ENCODE measurements at regions not wholly inside any gene's neighbourhood (a gene's known extent, or its start where the extent isn't known, plus 50 kb on each side); places are given as distances from the start of the nearest gene placed in this dataset.

GRCh38 chr17:12459736-12460135 is 206.0 kb upstream of the MYOCD start:
- H3K36me3 Mint-ChIP-seq (ENCODE audit: low read depth): peaks cover 5% of the 10 kb centered on the region
- no peak overlapping the region for H3K4me3 Mint-ChIP-seq (ENCODE audit: unreplicated experiment)
- H3K27me3 Mint-ChIP-seq (ENCODE audit: low read depth): no peaks in the 10 kb centered on the region
- TF ChIP-seq CTCF (IDR thresholded peaks at IDR 0.05): no peak
- H3K4me1 Mint-ChIP-seq (ENCODE audit: low read depth): peaks cover 31% of the 10 kb centered on the region
- no peak for DNase-seq (ENCODE audit: low spot score)
- H3K27ac Mint-ChIP-seq (ENCODE audit: unreplicated experiment): no peak overlapping the region
- peaks cover 15% of the 10 kb centered on the region for H3K9me3 Mint-ChIP-seq (ENCODE audit: low read depth)

- no peak for DNase-seq (ENCODE audit: low spot score)
- Mint-ChIP-seq H3K36me3 (ENCODE audit: low read depth) (no peaks in the 10 kb centered on the region), H3K27ac (ENCODE audit: unreplicated experiment) (peak overlapping the region; percentile 88), H3K4me3 (ENCODE audit: unreplicated experiment) (no peak overlapping the region), H3K27me3 (ENCODE audit: low read depth) (no peaks in the 10 kb centered on the region), H3K9me3 (ENCODE audit: low read depth) (no peaks in the 10 kb centered on the region), H3K4me1 (ENCODE audit: low read depth) (peaks cover 25% of the 10 kb centered on the region)
- TF ChIP-seq CTCF (IDR thresholded peaks at IDR 0.05): no peak
Observed at GRCh38 chr17:12463102-12463501, 202.6 kb upstream of the MYOCD start.

- no peaks in the 10 kb centered on the region for H3K4me1 Mint-ChIP-seq (ENCODE audit: low read depth)
- no peak for DNase-seq (ENCODE audit: low spot score)
- no peaks in the 10 kb centered on the region for H3K36me3 Mint-ChIP-seq (ENCODE audit: low read depth)
- H3K27me3 Mint-ChIP-seq (ENCODE audit: low read depth): no peaks in the 10 kb centered on the region
- peaks cover 7% of the 10 kb centered on the region for H3K9me3 Mint-ChIP-seq (ENCODE audit: low read depth)
- TF ChIP-seq CTCF (IDR thresholded peaks at IDR 0.05): no peak
- no peak overlapping the region for H3K27ac Mint-ChIP-seq (ENCODE audit: unreplicated experiment)
- no peak overlapping the region for H3K4me3 Mint-ChIP-seq (ENCODE audit: unreplicated experiment)
Observed at GRCh38 chr17:12472252-12473173, 193.2 kb upstream of the MYOCD start.

- no peak for DNase-seq (ENCODE audit: low spot score)
- peaks cover 3% of the 10 kb centered on the region for H3K36me3 Mint-ChIP-seq (ENCODE audit: low read depth)
- H3K4me3 Mint-ChIP-seq (ENCODE audit: unreplicated experiment): no peak overlapping the region
- no peak overlapping the region for H3K27ac Mint-ChIP-seq (ENCODE audit: unreplicated experiment)
- no peaks in the 10 kb centered on the region for H3K4me1 Mint-ChIP-seq (ENCODE audit: low read depth)
- no peaks in the 10 kb centered on the region for H3K27me3 Mint-ChIP-seq (ENCODE audit: low read depth)
- H3K9me3 Mint-ChIP-seq (ENCODE audit: low read depth): peaks cover 11% of the 10 kb centered on the region
- TF ChIP-seq CTCF (IDR thresholded peaks at IDR 0.05): no peak
Observed at GRCh38 chr17:12478311-12478710, 187.4 kb upstream of the MYOCD start.

- no peak for DNase-seq (ENCODE audit: low spot score)
- Mint-ChIP-seq H3K4me1 (ENCODE audit: low read depth) (peaks cover 15% of the 10 kb centered on the region), H3K36me3 (ENCODE audit: low read depth) (peaks cover 5% of the 10 kb centered on the region), H3K27me3 (ENCODE audit: low read depth) (no peaks in the 10 kb centered on the region), H3K9me3 (ENCODE audit: low read depth) (peaks cover 8% of the 10 kb centered on the region), H3K4me3 (ENCODE audit: unreplicated experiment) (no peak overlapping the region), H3K27ac (ENCODE audit: unreplicated experiment) (no peak overlapping the region)
- TF ChIP-seq CTCF (IDR thresholded peaks at IDR 0.05): no peak
Observed at GRCh38 chr17:12485361-12485906, 180.3 kb upstream of the MYOCD start.
